Erythroblast (primary cell): ENCODE measurements at regions not wholly inside any gene's neighbourhood (a gene's known extent, or its start where the extent isn't known, plus 50 kb on each side); places are given as distances from the start of the nearest gene placed in this dataset.
"Not testable (repeated sequence)": the region's sequence is repeated elsewhere in the genome, so short reads cannot be mapped to it uniquely, and the experiment has no call there.

Source experiments
- GATA1 ChIP-seq: IDR thresholded peaks from 2 replicates; pipeline ENCODE4 v1.6.1; 2011; ENCODE audit warnings: low read depth, mild to moderate bottlenecking, control low read depth, low read length, moderate library complexity
- POLR2A ChIP-seq: IDR thresholded peaks from 2 replicates; pipeline ENCODE4 v1.6.1; 2011; ENCODE audit warnings: mild to moderate bottlenecking, low read length

DNA sequence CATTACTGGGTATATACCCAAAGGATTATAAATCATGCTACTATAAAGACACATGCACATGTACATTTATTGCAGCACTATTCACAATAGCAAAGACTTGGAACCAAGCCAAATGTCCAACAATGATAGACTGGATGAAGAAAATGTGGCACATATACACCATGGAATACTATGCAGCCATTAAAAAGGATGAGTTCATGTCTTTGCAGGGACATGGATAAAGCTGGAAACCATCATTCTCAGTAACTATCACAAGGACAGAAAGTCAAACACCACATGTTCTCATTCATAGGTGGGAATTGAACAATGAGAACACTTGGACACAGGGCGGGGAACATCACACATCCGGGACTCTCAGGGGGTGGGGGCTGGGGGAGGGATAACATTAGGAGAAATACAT lies 959.4 kb downstream of the KCNT2 start:
- not testable (repeated sequence) for TF ChIP-seq POLR2A, GATA1
